Stimulated activated CD8-positive, alpha-beta memory T cell treated with anti-CD3 and anti-CD28 coated beads, Interleukin-15, amount 100 ng/mL, for 48 hours (primary cell): ENCODE measurements at regions not wholly inside any gene's neighbourhood (a gene's known extent, or its start where the extent isn't known, plus 50 kb on each side); places are given as distances from the start of the nearest gene placed in this dataset.
"Not testable (repeated sequence)": the region's sequence is repeated elsewhere in the genome, so short reads cannot be mapped to it uniquely, and the experiment has no call there.

Experiments used
- DNase-seq, 2 donors: peaks; one replicate each; pipeline ENCODE4 v3.0.0-alpha.2; 2020; ENCODE audit warnings: low read depth in 2 of 2

- DNase-seq: no peak
Observed at GRCh38 chr15:36400936-36401585, 178.4 kb upstream of the CDIN1 start.

- no peak for DNase-seq
Observed at GRCh38 chr15:36401586-36401966, 177.8 kb upstream of the CDIN1 start.

GRCh38 chr15:36403351-36403750, 176.1 kb upstream of the CDIN1 start:
- DNase-seq: no peak

DNA sequence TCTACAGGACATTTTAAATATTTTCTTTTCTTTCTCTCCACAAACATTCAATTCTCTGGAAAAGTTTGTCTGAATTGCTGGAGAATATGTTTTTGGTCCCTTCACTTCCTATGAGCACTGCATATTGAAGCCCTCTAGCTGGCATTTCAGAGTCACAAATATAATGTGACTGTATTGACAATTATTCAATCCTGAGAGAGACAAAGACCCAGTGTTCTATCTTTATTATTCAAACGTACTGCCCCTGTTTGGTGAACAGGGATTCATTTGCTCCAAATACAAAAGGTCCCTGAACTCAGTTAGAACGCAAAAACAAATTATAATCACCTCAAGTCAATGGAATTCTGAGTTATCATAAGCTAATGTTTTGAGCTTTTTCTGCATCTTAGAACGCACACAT, 173.1 kb upstream of the CDIN1 start:
- no peak for DNase-seq

GRCh38 chr15:36406911-36407310, 172.5 kb upstream of the CDIN1 start:
- no peak for DNase-seq

- no peak for DNase-seq
Observed at GRCh38 chr15:36407647-36408046, 171.8 kb upstream of the CDIN1 start.

DNA sequence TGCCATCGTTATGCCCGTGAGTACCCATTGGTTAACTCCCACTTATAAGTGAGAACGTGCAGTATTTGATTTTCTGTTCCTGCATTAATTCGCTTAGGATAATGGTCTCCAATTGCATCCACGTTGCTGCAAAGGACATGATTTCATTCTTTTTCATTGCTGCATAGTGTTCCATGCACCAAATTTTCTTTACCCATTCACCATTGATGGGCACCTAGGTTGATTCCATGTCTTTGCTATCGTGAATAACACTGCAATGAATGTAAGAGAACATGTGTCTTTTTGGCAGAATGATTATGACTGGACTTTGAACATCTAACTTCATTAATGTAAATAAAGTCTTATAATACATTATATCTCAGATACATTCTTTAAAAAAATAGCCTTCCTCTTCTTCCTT, 169.6 kb upstream of the CDIN1 start:
- no peak for DNase-seq

- no peak for DNase-seq
Observed at GRCh38 chr15:36414670-36415069, 164.8 kb upstream of the CDIN1 start.

- no peak for DNase-seq
Observed at GRCh38 chr15:36415643-36416042, 163.8 kb upstream of the CDIN1 start.

GRCh38 chr15:36422631-36423030, 156.8 kb upstream of the CDIN1 start:
- DNase-seq: no peak

DNA sequence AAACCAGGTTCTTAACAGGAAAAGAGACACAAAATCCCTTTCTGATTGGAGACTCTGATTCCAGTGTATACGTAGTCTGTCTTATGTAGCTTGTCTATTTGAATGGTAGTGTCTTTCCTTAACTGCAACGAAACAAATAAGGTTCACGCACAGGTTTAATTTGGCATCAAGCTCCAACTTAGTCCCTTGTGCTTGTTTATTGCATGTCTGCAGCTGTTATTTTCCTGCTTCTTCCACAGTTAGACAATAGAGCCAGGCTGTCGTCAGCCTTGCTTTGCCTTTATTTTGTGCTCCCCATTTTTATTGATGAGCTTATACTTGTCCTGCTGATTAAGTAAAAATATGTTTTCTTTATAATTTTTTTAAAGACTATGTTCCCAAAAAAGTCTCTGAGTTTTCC, 152.7 kb upstream of the CDIN1 start:
- DNase-seq: no peak

DNA sequence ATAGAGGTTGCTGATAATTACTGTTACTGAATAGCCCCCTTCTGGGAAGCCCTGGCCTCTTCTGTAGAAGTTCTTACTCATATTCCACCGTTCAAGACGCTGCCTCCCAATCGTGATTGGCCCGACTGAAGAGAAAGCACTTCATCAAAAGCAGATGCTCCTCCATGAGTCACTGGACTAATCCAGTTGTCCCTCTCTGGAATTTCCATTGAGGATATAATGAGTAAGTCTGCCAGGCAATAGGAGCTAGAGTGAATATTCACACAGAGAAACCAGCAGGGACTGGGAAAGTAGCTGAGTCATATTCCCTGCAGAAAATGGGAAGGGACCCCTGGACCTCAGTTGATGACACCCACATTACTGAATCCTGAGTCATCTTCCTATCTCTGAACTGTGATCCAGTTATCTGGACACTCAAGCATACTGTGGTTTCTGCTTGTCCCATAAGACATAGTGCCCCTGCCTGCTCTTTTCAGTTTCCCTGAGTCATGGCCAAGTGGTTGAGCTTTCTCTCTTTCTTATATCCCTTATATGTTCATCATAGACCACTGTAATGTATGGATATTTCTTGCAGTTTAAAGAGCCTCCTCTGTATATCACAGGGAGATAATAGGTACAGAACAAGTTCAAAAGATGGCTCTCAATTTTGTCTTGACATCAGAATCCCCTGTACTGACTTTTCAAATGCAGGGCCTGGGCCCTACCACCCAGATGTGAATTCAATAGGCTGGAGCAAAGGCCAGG, 151.2 kb upstream of the CDIN1 start:
- DNase-seq: no peak

DNA sequence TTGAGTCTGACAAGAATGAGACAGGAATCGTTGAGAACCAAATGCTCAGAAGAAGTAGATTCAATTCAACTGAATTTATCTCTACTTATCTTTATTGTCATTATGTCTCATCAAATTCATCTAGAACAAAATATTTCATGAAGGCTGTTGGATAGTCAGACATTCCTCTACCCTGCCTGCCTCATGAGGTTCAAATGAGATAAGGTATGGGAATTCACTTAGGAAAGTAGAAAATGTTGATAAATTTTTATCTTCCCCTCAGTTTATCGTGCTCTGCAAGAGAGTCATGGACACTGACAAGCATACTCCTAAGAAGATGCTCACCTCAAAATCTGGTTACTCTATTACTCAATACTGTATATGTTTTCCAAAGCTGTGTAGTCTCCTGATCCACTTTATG, 149.7 kb upstream of the CDIN1 start:
- DNase-seq: no peak

- DNase-seq: no peak
Observed at GRCh38 chr15:36430280-36430679, 149.1 kb upstream of the CDIN1 start.

GRCh38 chr15:36430726-36431265, 148.6 kb upstream of the CDIN1 start:
- no peak for DNase-seq

- no peak for DNase-seq
Observed at GRCh38 chr15:36432161-36432560, 147.3 kb upstream of the CDIN1 start.

DNA sequence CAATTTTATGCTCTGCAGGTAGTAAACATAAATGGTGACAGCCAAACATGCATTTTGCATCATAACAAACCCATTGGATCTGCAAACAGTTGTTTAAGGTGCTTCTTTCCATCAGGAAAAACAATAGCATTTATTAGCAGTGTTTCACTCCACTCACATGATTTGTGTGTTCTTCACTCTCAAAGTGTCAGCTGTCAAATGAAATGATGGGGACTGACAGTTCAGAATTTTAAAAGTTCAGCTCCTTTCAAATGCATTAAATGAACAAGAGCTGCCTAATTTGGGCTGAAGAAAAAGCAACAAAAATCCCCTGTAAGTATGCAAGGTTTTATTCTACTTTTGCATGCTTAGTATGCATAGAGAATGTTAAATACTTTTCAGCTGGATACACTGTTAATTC, 145.2 kb upstream of the CDIN1 start:
- no peak for DNase-seq

- DNase-seq: no peak
Observed at GRCh38 chr15:36438499-36438898, 140.9 kb upstream of the CDIN1 start.

GRCh38 chr15:36447373-36447772, 132.1 kb upstream of the CDIN1 start:
- DNase-seq: no peak

DNA sequence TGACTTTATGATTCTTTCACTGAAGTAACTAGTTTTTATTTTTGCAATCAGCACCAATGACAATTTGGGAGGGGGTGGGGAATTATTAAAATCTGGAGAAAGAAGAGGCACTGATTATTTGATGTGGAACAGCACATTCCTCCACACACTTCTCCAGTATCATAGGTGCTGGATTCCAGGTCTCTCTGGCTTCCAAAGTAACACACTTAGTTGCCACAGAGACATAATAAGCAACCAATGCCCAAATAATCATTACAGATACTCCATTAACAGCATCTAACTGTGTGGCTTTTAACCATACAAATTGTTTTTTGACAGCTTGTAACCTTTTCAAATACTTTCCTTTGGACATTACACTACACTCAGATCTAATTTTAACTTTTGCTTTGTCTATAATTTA, 131.0 kb upstream of the CDIN1 start:
- no peak for DNase-seq

DNA sequence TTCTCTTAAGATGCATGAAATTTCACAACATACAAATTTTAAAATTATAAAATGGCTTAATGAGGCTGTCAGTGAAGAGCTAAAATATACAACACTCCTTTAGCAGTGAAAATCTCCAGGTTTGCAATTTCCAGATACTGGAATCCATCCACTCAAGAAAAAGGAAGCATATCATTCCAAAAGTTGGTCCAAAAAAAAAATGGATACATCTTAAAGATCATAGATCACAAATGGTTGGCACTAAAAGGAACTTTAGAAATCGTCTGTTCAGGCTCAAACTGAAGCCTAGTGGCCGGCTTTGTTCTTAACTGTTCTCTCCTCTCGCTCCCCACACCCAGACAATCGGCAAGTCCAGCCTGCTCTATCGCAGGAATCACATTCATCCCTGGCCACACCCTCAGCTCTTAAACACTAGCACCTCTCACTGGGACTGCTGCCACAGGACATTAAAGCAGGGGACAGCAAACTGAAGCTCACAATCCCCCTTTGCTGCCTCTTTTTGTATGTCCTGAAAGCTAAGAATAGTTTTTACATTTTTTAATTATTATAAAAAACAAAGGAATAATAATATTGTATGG, 130.3 kb upstream of the CDIN1 start:
- no peak for DNase-seq

- DNase-seq: no peak
Observed at GRCh38 chr15:36449662-36450145, 129.7 kb upstream of the CDIN1 start.

- not testable (repeated sequence) for DNase-seq
Observed at GRCh38 chr15:36454244-36454643, 125.2 kb upstream of the CDIN1 start.
